ENCODE measurements at regions not wholly inside any gene's neighbourhood (a gene's known extent, or its start where the extent isn't known, plus 50 kb on each side); places are given as distances from the start of the nearest gene placed in this dataset.

DNA sequence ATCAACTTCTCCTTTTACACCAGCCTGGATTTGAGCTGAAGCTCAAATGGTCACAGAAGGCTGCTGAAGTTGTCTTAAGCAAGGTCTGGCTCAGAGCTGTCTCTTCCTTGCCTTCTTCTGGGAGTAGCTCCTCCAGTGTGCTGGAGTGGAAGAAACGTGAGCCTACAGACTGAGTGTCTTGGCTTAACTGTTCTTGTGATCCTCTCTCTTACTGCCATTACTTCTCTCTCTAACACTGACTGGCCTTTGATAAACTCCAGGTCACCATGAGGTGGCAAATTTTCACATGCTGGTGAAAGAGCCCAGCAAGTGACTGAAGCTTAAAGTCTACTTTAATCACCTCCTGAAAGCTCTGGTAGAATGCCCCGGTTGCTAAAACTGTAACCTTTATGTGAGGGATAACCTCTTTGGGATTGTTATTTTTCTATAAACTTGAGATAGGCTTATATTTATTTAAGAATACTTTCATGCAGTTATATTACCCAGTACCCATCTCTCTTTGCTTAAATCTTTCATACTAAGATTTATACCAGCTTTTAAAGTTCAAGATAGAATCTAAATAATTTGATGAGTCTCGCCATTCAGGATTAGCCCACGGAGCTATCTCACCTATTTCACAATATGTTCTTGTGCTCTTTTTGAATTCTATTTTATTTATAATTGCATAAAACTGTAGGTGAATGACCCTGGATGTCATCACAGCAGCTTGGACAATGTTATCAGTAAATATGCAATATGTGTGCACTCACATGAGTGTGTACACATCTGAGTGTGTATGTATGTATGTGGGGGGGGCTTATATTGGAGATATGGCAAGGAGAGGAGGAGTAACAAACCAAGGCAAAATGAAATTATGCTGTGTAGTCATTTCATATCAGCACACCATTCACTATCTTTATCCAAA is 924.0 kb downstream of the LTN1 start:
- no peak for DNase-seq
- intact Hi-C loops (cut with micrococcal nuclease; ENCODE audit: unreplicated experiment): no loop called here
- BruUV-seq (replicated peaks): no TSS peak
- no peak for TF ChIP-seq CTCF (IDR thresholded peaks at IDR 0.05; ENCODE audit: insufficient read depth in 1 of 2, low read depth in 1 of 2, low read length in 1 of 2, severe bottlenecking in 1 of 2, unreplicated experiment in 1 of 2)
- no peak overlapping the region for H3K27ac Mint-ChIP-seq (ENCODE audit: unreplicated experiment)
- Histone ChIP-seq H3K4me3 (ENCODE audit: low read depth, low read length) (no peak overlapping the region), H3K27me3 (replicated peaks; ENCODE audit: control insufficient read depth, insufficient read depth, low read length) (no peaks in the 10 kb centered on the region), H3K4me1 (peaks cover 5% of the 10 kb centered on the region; the same call in 1 of the 2 replicates), H3K9me3 (peaks cover 6% of the 10 kb centered on the region; the same call in 1 of the 2 replicates), H3K36me3 (ENCODE audit: control insufficient read depth, insufficient read depth, low read length) (no peaks in the 10 kb centered on the region)
- H3K36me3 Mint-ChIP-seq (ENCODE audit: insufficient read depth, unreplicated experiment): no peaks in the 10 kb centered on the region
- no peak overlapping the region for H3K4me3 Mint-ChIP-seq (ENCODE audit: unreplicated experiment)
- ChIA-PET CTCF (no interaction called here), POLR2A (interaction anchor here (0.6 kb wide), 1 partner anchor 1898 kb away, joined by 3 read pairs; the partner anchor contains the start of gene APP)
- peaks cover 13% of the 10 kb centered on the region for H3K9me3 Mint-ChIP-seq (ENCODE audit: unreplicated experiment)
- no peaks in the 10 kb centered on the region for H3K27me3 Mint-ChIP-seq (ENCODE audit: insufficient read depth, unreplicated experiment)
- no peaks in the 10 kb centered on the region for H3K4me1 Mint-ChIP-seq (ENCODE audit: low read depth, unreplicated experiment)

GRCh38 chr21:28066596-28067387 is 925.9 kb downstream of the LTN1 start:
- intact Hi-C loops (cut with micrococcal nuclease; ENCODE audit: unreplicated experiment): no loop called here
- Histone ChIP-seq H3K27me3 (replicated peaks; ENCODE audit: control insufficient read depth, insufficient read depth, low read length) (no peaks in the 10 kb centered on the region), H3K4me3 (ENCODE audit: low read depth, low read length) (no peak overlapping the region), H3K36me3 (ENCODE audit: control insufficient read depth, insufficient read depth, low read length) (no peaks in the 10 kb centered on the region), H3K9me3 (no peaks in the 10 kb centered on the region), H3K4me1 (0 out of 2 replicates have a peak, but pooled peaks cover 5% of the 10 kb centered on the region)
- DNase-seq: no peak
- H3K27me3 Mint-ChIP-seq (ENCODE audit: insufficient read depth, unreplicated experiment): no peaks in the 10 kb centered on the region
- no peak overlapping the region for H3K27ac Mint-ChIP-seq (ENCODE audit: unreplicated experiment)
- no peak for TF ChIP-seq CTCF (IDR thresholded peaks at IDR 0.05; ENCODE audit: insufficient read depth in 1 of 2, low read depth in 1 of 2, low read length in 1 of 2, severe bottlenecking in 1 of 2, unreplicated experiment in 1 of 2)
- no peak overlapping the region for H3K4me3 Mint-ChIP-seq (ENCODE audit: unreplicated experiment)
- ChIA-PET CTCF (interaction anchor here (0.6 kb wide), 1 partner anchor 23 kb away, joined by 3 read pairs; no protein-coding TSS in a partner anchor), POLR2A (no interaction called here)
- no peaks in the 10 kb centered on the region for H3K36me3 Mint-ChIP-seq (ENCODE audit: insufficient read depth, unreplicated experiment)
- no peaks in the 10 kb centered on the region for H3K9me3 Mint-ChIP-seq (ENCODE audit: unreplicated experiment)
- BruUV-seq (replicated peaks): no TSS peak
- H3K4me1 Mint-ChIP-seq (ENCODE audit: low read depth, unreplicated experiment): no peaks in the 10 kb centered on the region

- no peaks in the 10 kb centered on the region for H3K27me3 Mint-ChIP-seq (ENCODE audit: insufficient read depth, unreplicated experiment)
- no peak for TF ChIP-seq CTCF (IDR thresholded peaks at IDR 0.05; ENCODE audit: insufficient read depth in 1 of 2, low read depth in 1 of 2, low read length in 1 of 2, severe bottlenecking in 1 of 2, unreplicated experiment in 1 of 2)
- Histone ChIP-seq H3K4me3 (ENCODE audit: low read depth, low read length) (no peak overlapping the region), H3K4me1 (0 out of 2 replicates have a peak, but pooled peaks cover 5% of the 10 kb centered on the region), H3K27me3 (replicated peaks; ENCODE audit: control insufficient read depth, insufficient read depth, low read length) (no peaks in the 10 kb centered on the region), H3K36me3 (ENCODE audit: control insufficient read depth, insufficient read depth, low read length) (no peaks in the 10 kb centered on the region), H3K9me3 (no peaks in the 10 kb centered on the region)
- H3K27ac Mint-ChIP-seq (ENCODE audit: unreplicated experiment): no peak overlapping the region
- DNase-seq: no peak
- POLR2A ChIA-PET: no interaction called here
- no TSS peak for BruUV-seq (replicated peaks)
- H3K4me1 Mint-ChIP-seq (ENCODE audit: low read depth, unreplicated experiment): no peaks in the 10 kb centered on the region
- CTCF ChIA-PET: no interaction called here
- no peaks in the 10 kb centered on the region for H3K9me3 Mint-ChIP-seq (ENCODE audit: unreplicated experiment)
- H3K4me3 Mint-ChIP-seq (ENCODE audit: unreplicated experiment): no peak overlapping the region
- H3K36me3 Mint-ChIP-seq (ENCODE audit: insufficient read depth, unreplicated experiment): no peaks in the 10 kb centered on the region
- intact Hi-C loops (cut with micrococcal nuclease; ENCODE audit: unreplicated experiment): no loop called here
Measured at GRCh38 chr21:28066076-28066475, 926.6 kb downstream of the LTN1 start.

Data from Caco-2 (cell line).